GM21423 (cell line): ENCODE measurements at regions not wholly inside any gene's neighbourhood (a gene's known extent, or its start where the extent isn't known, plus 50 kb on each side); places are given as distances from the start of the nearest gene placed in this dataset.
"Not testable (repeated sequence)": the region's sequence is repeated elsewhere in the genome, so short reads cannot be mapped to it uniquely, and the experiment has no call there.

Experiments
- ATAC-seq: cut with Tn5 transposase; IDR thresholded peaks from one replicate; pipeline ENCODE4 v1.9.1; 2021; ENCODE audit warnings: mild to moderate bottlenecking, moderate library complexity; ENCODE audit not compliant: unreplicated experiment

- ATAC-seq = no peak
These were observed 1227.2 kb downstream of the JRKL start for GRCh38 chr11:97617031-97617430.

GRCh38 chr11:97620007-97620406 is 1230.2 kb downstream of the JRKL start:
- no peak for ATAC-seq

- ATAC-seq = no peak
These were observed 1231.5 kb downstream of the JRKL start for GRCh38 chr11:97621282-97621681.

- no peak for ATAC-seq
These were observed 1233.0 kb downstream of the JRKL start for GRCh38 chr11:97622795-97623194.

GRCh38 chr11:97636741-97637140 is 1246.9 kb downstream of the JRKL start:
- ATAC-seq = not testable (repeated sequence)

- no peak for ATAC-seq
These were observed 1247.9 kb downstream of the JRKL start for GRCh38 chr11:97637701-97638100.

- no peak for ATAC-seq
These were observed 1248.9 kb downstream of the JRKL start for GRCh38 chr11:97638641-97639224.

GRCh38 chr11:97641988-97642387 is 1252.2 kb downstream of the JRKL start:
- ATAC-seq = no peak

GRCh38 chr11:97645736-97646135 is 1255.9 kb downstream of the JRKL start:
- ATAC-seq = no peak

- no peak for ATAC-seq
These were observed 1266.5 kb downstream of the JRKL start for GRCh38 chr11:97656356-97656755.

- no peak for ATAC-seq
These were observed 1268.0 kb downstream of the JRKL start for GRCh38 chr11:97657852-97658251.

- no peak for ATAC-seq
These were observed 1277.2 kb downstream of the JRKL start for GRCh38 chr11:97667057-97667456.

GRCh38 chr11:97683733-97684132 is 1293.9 kb downstream of the JRKL start:
- no peak for ATAC-seq

GRCh38 chr11:97684486-97685439 is 1295.0 kb downstream of the JRKL start:
- no peak for ATAC-seq

GRCh38 chr11:97685695-97686094 is 1295.9 kb downstream of the JRKL start:
- ATAC-seq = no peak

- ATAC-seq = no peak
These were observed 1297.3 kb downstream of the JRKL start for GRCh38 chr11:97687111-97687510.

GRCh38 chr11:97691061-97691460 is 1301.2 kb downstream of the JRKL start:
- no peak for ATAC-seq

GRCh38 chr11:97702951-97703350 is 1313.1 kb downstream of the JRKL start:
- ATAC-seq = no peak

- ATAC-seq = no peak
These were observed 1314.0 kb downstream of the JRKL start for GRCh38 chr11:97703851-97704250.

- not testable (repeated sequence) for ATAC-seq
These were observed 1315.3 kb upstream of the CNTN5 start for GRCh38 chr11:97705441-97705840.

GRCh38 chr11:97717922-97718321 is 1302.8 kb upstream of the CNTN5 start:
- ATAC-seq = no peak

GRCh38 chr11:97722065-97722464 is 1298.7 kb upstream of the CNTN5 start:
- ATAC-seq = no peak
